ENCODE measurements at regions not wholly inside any gene's neighbourhood (a gene's known extent, or its start where the extent isn't known, plus 50 kb on each side); places are given as distances from the start of the nearest gene placed in this dataset.

- Histone ChIP-seq H3K4me1 (ENCODE audit: insufficient read depth, low read length) (no peaks in the 10 kb centered on the region), H3K14ac (ENCODE audit: insufficient read depth, low read length) (no peak overlapping the region), H3K4me2 (ENCODE audit: insufficient read depth, insufficient read length, low read length) (no peak overlapping the region), H4K91ac (ENCODE audit: insufficient read length, low read depth, low read length) (no peak overlapping the region), H3K23me2 (ENCODE audit: insufficient read length, low read depth, low read length, poor library complexity, severe bottlenecking) (no peaks in the 10 kb centered on the region), H2BK20ac (ENCODE audit: low read depth, low read length, poor library complexity, severe bottlenecking) (no peak overlapping the region), H3K9me3 (ENCODE audit: control insufficient read depth, low read depth, low read length) (no peaks in the 10 kb centered on the region), H2BK120ac (ENCODE audit: low read depth, low read length, poor library complexity, severe bottlenecking) (no peak overlapping the region), H3K56ac (ENCODE audit: insufficient read length, low read depth, low read length) (no peak overlapping the region), H3K18ac (ENCODE audit: insufficient read length, low read depth, low read length) (no peak overlapping the region), H3K9ac (ENCODE audit: extremely low read depth, insufficient read length, low read length) (no peak overlapping the region), H3K27ac (ENCODE audit: insufficient read length, low read depth, low read length) (no peak overlapping the region), H2AK5ac (ENCODE audit: insufficient read length, low read length) (no peak overlapping the region), H3K23ac (ENCODE audit: insufficient read length, low read depth, low read length) (no peak overlapping the region), H2BK5ac (ENCODE audit: insufficient read length, low read length) (no peak overlapping the region), H2AFZ (ENCODE audit: low read length) (no peak overlapping the region), H4K20me1 (ENCODE audit: control insufficient read depth, insufficient read depth, insufficient read length) (no peaks in the 10 kb centered on the region), H3K79me2 (ENCODE audit: insufficient read depth, low read length) (no peaks in the 10 kb centered on the region), H4K5ac (ENCODE audit: insufficient read length, low read depth, low read length) (no peak overlapping the region), H4K8ac (replicated peaks; ENCODE audit: insufficient read length, low read depth, low read length) (no peak overlapping the region), H3T11ph (ENCODE audit: low read length) (no peak overlapping the region), H3K27me3 (ENCODE audit: insufficient read depth, low read length) (no peaks in the 10 kb centered on the region), H3K4ac (ENCODE audit: low read depth, low read length) (no peak overlapping the region), H3K79me1 (ENCODE audit: insufficient read depth, low read depth, low read length, poor library complexity, severe bottlenecking) (no peaks in the 10 kb centered on the region), H2BK15ac (ENCODE audit: low read depth, low read length) (no peak overlapping the region), H2BK12ac (ENCODE audit: insufficient read length, low read depth, low read length) (no peak overlapping the region)
- no peak overlapping the region for H3K27ac Mint-ChIP-seq
- H3K4me1 Mint-ChIP-seq, result peaks cover 0 to 2% of the 10 kb centered on the region in 2 experiments; a peak in 1 of 4 replicates
- peaks cover 2% of the 10 kb centered on the region; the same call in 1 of the 2 replicates for H3K27me3 Mint-ChIP-seq (ENCODE audit: low read depth)
- no peak for DNase-seq
- H3K9me3 Mint-ChIP-seq, result peaks cover 0 to under 1% of the 10 kb centered on the region in 2 experiments; a peak in 1 of 5 replicates
- no CpG with 5 or more reads among the region's 5 CpGs for WGBS (ENCODE audit: extremely low coverage, insufficient read length, low lambda C conversion rate)
- TF ChIP-seq CTCF (conservative IDR thresholded peaks at IDR 0.05), result no peak
- no peak overlapping the region for H3K4me3 Mint-ChIP-seq
- no peaks in the 10 kb centered on the region for H3K36me3 Mint-ChIP-seq (ENCODE audit: insufficient read depth in 1 of 3, low read depth in 3 of 3)
These were observed 835.4 kb upstream of the TMEM132C start for GRCh38 chr12:127431594-127431993.

All from H9 (cell line).